ENCODE measurements at regions not wholly inside any gene's neighbourhood (a gene's known extent, or its start where the extent isn't known, plus 50 kb on each side); places are given as distances from the start of the nearest gene placed in this dataset.
"Not testable (repeated sequence)": the region's sequence is repeated elsewhere in the genome, so short reads cannot be mapped to it uniquely, and the experiment has no call there.

GRCh38 chr9:106035806-106036205, 341.5 kb downstream of the TMEM38B start:
- H3K9ac ChIP-seq: no peak overlapping the region
- Mint-ChIP-seq H3K36me3 (no peaks in the 10 kb centered on the region), H3K4me3 (no peak overlapping the region), H3K27me3 (ENCODE audit: insufficient read depth, low read depth) (peaks cover 6% of the 10 kb centered on the region), H3K27ac (no peak overlapping the region), H3K9me3 (peaks cover 4% of the 10 kb centered on the region), H3K4me1 (peaks cover 5% of the 10 kb centered on the region)
- DNase-seq (ENCODE audit: low spot score): no peak
- H3K36me3 ChIP-seq: no peaks in the 10 kb centered on the region
- H3K4me2 ChIP-seq: no peak overlapping the region
- no peak overlapping the region for H3K4me3 ChIP-seq
- no peaks in the 10 kb centered on the region for H3K27me3 ChIP-seq
- no peaks in the 10 kb centered on the region for H3K9me3 ChIP-seq (ENCODE audit: low read depth)
- no peaks in the 10 kb centered on the region for H3F3A ChIP-seq (ENCODE audit: low read depth)
- peaks cover 12% of the 10 kb centered on the region for H3K4me1 ChIP-seq
- TF ChIP-seq EZH2phosphoT487 (IDR thresholded peaks at IDR 0.05) (no peak), CTCF (IDR thresholded peaks at IDR 0.05) (no peak), EZH2 (IDR thresholded peaks at IDR 0.05) (no peak)
- H4K20me1 ChIP-seq (ENCODE audit: low read depth): no peaks in the 10 kb centered on the region
- H3K27ac ChIP-seq: no peak overlapping the region
- H3K79me2 ChIP-seq (ENCODE audit: low read depth): no peaks in the 10 kb centered on the region
- H2AFZ ChIP-seq (replicated peaks): no peak overlapping the region

GRCh38 chr9:106038266-106039001, 344.1 kb downstream of the TMEM38B start:
- H3K27me3 ChIP-seq: no peaks in the 10 kb centered on the region
- no peak for DNase-seq (ENCODE audit: low spot score)
- Mint-ChIP-seq H3K4me1 (no peaks in the 10 kb centered on the region), H3K4me3 (no peak overlapping the region), H3K36me3 (no peaks in the 10 kb centered on the region), H3K9me3 (peaks cover 2% of the 10 kb centered on the region), H3K27ac (no peak overlapping the region), H3K27me3 (ENCODE audit: insufficient read depth, low read depth) (peaks cover 3% of the 10 kb centered on the region)
- no peaks in the 10 kb centered on the region for H3K79me2 ChIP-seq (ENCODE audit: low read depth)
- no peaks in the 10 kb centered on the region for H3F3A ChIP-seq (ENCODE audit: low read depth)
- H3K9ac ChIP-seq: no peak overlapping the region
- no peaks in the 10 kb centered on the region for H3K4me1 ChIP-seq
- no peaks in the 10 kb centered on the region for H3K36me3 ChIP-seq
- TF ChIP-seq EZH2 (IDR thresholded peaks at IDR 0.05) (no peak), EZH2phosphoT487 (IDR thresholded peaks at IDR 0.05) (no peak), CTCF (IDR thresholded peaks at IDR 0.05) (no peak)
- H4K20me1 ChIP-seq (ENCODE audit: low read depth): no peaks in the 10 kb centered on the region
- no peak overlapping the region for H2AFZ ChIP-seq (replicated peaks)
- H3K9me3 ChIP-seq (ENCODE audit: low read depth): no peaks in the 10 kb centered on the region
- no peak overlapping the region for H3K4me2 ChIP-seq
- H3K27ac ChIP-seq: no peak overlapping the region
- H3K4me3 ChIP-seq: no peak overlapping the region

- H3K79me2 ChIP-seq (ENCODE audit: low read depth): no peaks in the 10 kb centered on the region
- H4K20me1 ChIP-seq (ENCODE audit: low read depth): no peaks in the 10 kb centered on the region
- no peak for DNase-seq (ENCODE audit: low spot score)
- no peaks in the 10 kb centered on the region for H3F3A ChIP-seq (ENCODE audit: low read depth)
- Mint-ChIP-seq H3K4me1 (no peaks in the 10 kb centered on the region), H3K27ac (no peak overlapping the region), H3K4me3 (no peak overlapping the region), H3K27me3 (ENCODE audit: insufficient read depth, low read depth) (peaks cover 5% of the 10 kb centered on the region), H3K9me3 (peaks cover 6% of the 10 kb centered on the region), H3K36me3 (no peaks in the 10 kb centered on the region)
- H3K27me3 ChIP-seq: no peaks in the 10 kb centered on the region
- H3K9me3 ChIP-seq (ENCODE audit: low read depth): no peaks in the 10 kb centered on the region
- H3K4me2 ChIP-seq: no peak overlapping the region
- no peaks in the 10 kb centered on the region for H3K36me3 ChIP-seq
- TF ChIP-seq EZH2phosphoT487 (IDR thresholded peaks at IDR 0.05) (no peak), EZH2 (IDR thresholded peaks at IDR 0.05) (no peak), CTCF (IDR thresholded peaks at IDR 0.05) (no peak)
- H3K4me1 ChIP-seq: no peaks in the 10 kb centered on the region
- H3K27ac ChIP-seq: no peak overlapping the region
- no peak overlapping the region for H3K9ac ChIP-seq
- H2AFZ ChIP-seq (replicated peaks): no peak overlapping the region
- H3K4me3 ChIP-seq: no peak overlapping the region
Measured at GRCh38 chr9:106039151-106039935, 345.0 kb downstream of the TMEM38B start.

GRCh38 chr9:106041920-106042319, 347.6 kb downstream of the TMEM38B start:
- not testable (repeated sequence) for H3K9me3 ChIP-seq (ENCODE audit: low read depth); H3K36me3 Mint-ChIP-seq; H3K4me1 Mint-ChIP-seq; H3K27ac Mint-ChIP-seq; H3F3A ChIP-seq (ENCODE audit: low read depth); H3K9ac ChIP-seq; H2AFZ ChIP-seq (replicated peaks); H3K4me2 ChIP-seq; H3K27me3 Mint-ChIP-seq (ENCODE audit: insufficient read depth, low read depth); H3K27me3 ChIP-seq; H3K36me3 ChIP-seq; H3K4me3 ChIP-seq; H3K27ac ChIP-seq; H3K4me1 ChIP-seq; H3K79me2 ChIP-seq (ENCODE audit: low read depth); H4K20me1 ChIP-seq (ENCODE audit: low read depth); H3K4me3 Mint-ChIP-seq; H3K9me3 Mint-ChIP-seq; DNase-seq (ENCODE audit: low spot score)

Data from neural progenitor cell (in vitro differentiated cells).